Motor neuron (in vitro differentiated cells): ENCODE measurements at regions not wholly inside any gene's neighbourhood (a gene's known extent, or its start where the extent isn't known, plus 50 kb on each side); places are given as distances from the start of the nearest gene placed in this dataset.
"Not testable (repeated sequence)": the region's sequence is repeated elsewhere in the genome, so short reads cannot be mapped to it uniquely, and the experiment has no call there.

Experiments
- ATAC-seq, 8 experiments: fragments of 200-7000 bp; cut with Tn5 transposase; replicated peaks in 6 of 8; 2 replicates each; pipeline ENCODE4 v1.8.0; 2021; ENCODE audit warnings: mild to moderate bottlenecking in 8 of 8, moderate library complexity in 8 of 8
- H3K27ac ChIP-seq, 2 donors: fragments of 250-450 bp; sonication (Bioruptor Pico); 2 replicates each; pipeline ENCODE4 v1.9.0; 2021; ENCODE audit warnings: antibody characterized with exemption in 2 of 2, mild to moderate bottlenecking in 2 of 2, moderate library complexity in 1 of 2
- H3K4me1 ChIP-seq, 2 donors: fragments of 250-450 bp; sonication (Bioruptor Pico); replicated peaks in 1 of 2; 2 replicates each; pipeline ENCODE4 v1.6.1; 2021; ENCODE audit warnings: antibody characterized with exemption in 2 of 2, mild to moderate bottlenecking in 2 of 2, moderate library complexity in 1 of 2
- H3K4me3 ChIP-seq, 5 donors: fragments of 250-450 bp; sonication (Bioruptor Pico); 2 replicates each; pipeline ENCODE4 v1.9.0; 2021; ENCODE audit warnings: antibody characterized with exemption in 5 of 5, mild to moderate bottlenecking in 5 of 5, moderate library complexity in 4 of 5
- WGBS, 10 experiments: fragments of 450-650 bp; shearing (Covaris generic); methylation state at CpG; one replicate each; pipeline ENCODE4 v1.0.0; 2022; 5-methylcytosine and 5-hydroxymethylcytosine counted together
- in situ Hi-C, 9 experiments: fragments of 400-800 bp; cut with MboI; loops; one replicate each; pipeline ENCODE4 v1.15.0; 2021; ENCODE audit warnings: low sequenced_read_pairs in 9 of 9, low pct_unique_long_range_greater_than_20kb in 2 of 9; ENCODE audit not compliant: unreplicated experiment in 9 of 9

DNA sequence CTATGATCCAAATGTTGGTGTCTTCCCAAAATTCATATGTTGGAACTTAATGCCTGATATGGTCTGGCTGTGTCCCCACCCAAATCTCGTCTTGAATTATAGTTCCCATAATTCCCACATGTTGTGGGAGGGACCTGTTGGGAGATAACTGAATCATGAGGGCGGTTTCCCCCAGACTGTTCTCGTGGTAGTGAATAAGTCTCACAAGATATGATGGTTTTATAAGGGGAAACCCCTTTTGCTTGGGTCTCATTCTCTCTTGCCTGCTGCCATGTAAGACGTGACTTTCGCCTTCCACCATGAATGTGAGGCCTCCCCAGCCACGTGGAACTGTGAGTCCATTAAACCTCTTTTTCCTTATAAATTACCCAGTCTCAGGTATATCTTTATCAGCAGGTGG, 94.3 kb downstream of the ETS2 start:
- 69 to 100% (median 81%) methylated on average over 2 to 6 of the region's 6 CpGs; no CpG with 5 or more reads in 4 of the 10 experiments for WGBS, 10 experiments
- H3K27ac ChIP-seq, H3K4me1 ChIP-seq, in situ Hi-C loops, ATAC-seq, H3K4me3 ChIP-seq: not testable (repeated sequence)

DNA sequence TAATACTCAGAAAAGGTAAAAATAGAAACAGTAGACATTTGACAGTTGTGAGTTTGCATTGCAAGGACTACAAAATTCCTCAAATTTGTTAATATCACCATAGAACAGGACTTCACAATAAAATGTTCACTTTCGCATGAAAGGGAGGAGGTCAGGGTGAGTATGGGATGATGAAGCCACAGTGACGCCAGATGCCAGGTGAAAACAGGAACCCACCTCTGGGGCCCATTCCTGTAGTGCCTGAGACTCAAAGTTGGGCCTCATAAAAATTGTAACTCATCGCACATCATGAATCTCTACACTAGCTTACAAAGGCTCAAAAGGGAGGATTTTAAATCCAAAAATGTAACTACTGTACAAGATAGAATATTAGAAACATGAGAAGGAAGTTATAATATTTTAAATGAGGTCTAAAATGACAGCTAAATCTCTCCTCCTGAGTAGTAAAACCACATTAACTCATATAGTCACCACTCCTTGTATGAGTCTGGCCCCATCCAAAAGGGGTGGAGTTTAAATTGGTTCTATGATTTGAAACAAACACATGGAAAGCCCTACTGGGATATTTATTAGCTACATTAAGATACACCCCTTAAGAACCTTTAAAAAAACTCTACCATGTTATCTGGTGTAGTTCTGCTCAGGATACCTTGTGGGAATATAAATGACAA, 93.7 kb downstream of the ETS2 start:
- H3K27ac ChIP-seq = no peak overlapping the region
- in situ Hi-C loops = no loop called here
- H3K4me3 ChIP-seq = no peak overlapping the region
- WGBS, 10 experiments = 58 to 100% (median 82%) methylated on average over 1 to 3 of the region's 3 CpGs; no CpG with 5 or more reads in 2 of the 10 experiments
- no peaks in the 10 kb centered on the region for H3K4me1 ChIP-seq
- peak in 1 of 8 experiments; percentile 30 for ATAC-seq

DNA sequence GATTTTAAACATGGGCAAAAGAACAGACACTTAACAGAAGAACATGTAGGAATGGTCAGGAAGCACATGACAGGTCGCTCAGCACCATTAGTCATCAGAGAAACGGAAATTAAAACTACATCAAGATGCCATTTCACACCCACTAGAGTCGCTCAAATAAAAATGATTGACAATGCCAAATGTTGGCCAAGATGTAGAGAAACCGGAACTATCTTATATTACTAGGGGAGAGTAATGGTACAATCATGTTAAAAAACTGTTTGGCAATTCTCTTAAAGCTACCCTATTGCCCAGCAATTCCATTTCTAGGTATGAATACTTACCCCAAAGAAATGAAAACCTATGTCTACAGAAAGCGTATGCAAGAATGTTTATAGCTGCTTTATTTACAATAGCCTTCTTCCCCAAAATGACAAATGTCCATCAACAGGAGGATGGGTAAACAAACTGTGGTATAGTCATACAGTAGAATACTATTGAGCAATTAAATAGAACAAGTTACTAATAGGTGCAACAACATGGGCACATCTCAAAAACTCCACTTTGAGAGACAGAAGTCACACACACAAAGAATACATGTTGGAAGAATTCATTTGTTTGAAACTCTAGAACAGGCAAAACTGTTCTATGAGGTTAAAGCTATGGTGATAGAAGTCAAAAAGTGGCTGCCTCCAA, 92.8 kb downstream of the ETS2 start:
- in situ Hi-C loops = no loop called here
- no peaks in the 10 kb centered on the region for H3K4me1 ChIP-seq
- H3K27ac ChIP-seq = no peak overlapping the region
- H3K4me3 ChIP-seq = no peak overlapping the region
- no peak for ATAC-seq
- WGBS, 10 experiments = 47 to 100% (median 81%) methylated on average over 2 to 5 of the region's 5 CpGs

DNA sequence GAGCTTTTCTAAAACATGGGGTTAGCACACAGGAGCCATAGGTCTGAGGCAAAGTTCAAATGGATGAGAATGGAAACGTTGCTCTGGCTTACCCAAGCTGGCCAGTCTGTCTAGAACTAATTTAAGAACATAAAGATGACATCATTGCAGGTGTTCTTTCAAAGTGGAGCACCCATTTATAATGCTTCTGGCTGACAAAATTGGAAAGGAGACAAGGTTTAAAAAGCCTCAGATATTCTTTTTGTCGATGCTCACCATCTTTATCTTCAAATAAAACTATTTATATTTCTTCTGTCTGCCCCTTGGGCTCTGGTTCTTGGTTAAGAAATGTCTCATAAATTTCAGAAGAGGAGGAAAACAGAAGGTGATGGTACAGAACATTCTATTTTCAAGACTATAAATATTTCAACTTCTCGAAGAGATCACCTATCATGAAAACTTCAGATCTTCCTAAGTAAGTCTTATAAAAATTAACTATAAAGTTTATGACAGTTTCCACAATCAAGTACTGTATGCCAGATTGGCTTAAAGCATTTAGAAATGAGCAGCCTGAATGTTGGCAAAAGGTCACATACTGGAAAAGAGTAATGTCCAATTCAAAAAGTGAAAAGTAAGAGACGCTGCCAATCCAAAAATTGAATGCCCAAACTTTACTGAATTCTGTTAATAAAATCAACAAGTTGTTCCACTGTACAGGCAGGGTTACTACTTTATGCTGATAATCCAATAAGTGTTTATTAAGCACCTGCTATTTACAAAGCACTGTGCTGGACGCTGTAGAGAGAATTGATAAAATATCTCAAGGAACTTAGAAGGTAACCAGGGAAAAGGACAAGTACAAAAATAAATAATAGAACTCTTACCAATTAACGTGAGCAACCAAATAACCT, 92.0 kb downstream of the ETS2 start:
- in situ Hi-C loops = no loop called here
- Histone ChIP-seq H3K4me3 (no peak overlapping the region), H3K4me1 (no peaks in the 10 kb centered on the region), H3K27ac (no peak overlapping the region)
- 29 to 83% (median 75%) methylated on average over 3 to 6 of the region's 6 CpGs for WGBS, 10 experiments
- ATAC-seq = no peak

DNA sequence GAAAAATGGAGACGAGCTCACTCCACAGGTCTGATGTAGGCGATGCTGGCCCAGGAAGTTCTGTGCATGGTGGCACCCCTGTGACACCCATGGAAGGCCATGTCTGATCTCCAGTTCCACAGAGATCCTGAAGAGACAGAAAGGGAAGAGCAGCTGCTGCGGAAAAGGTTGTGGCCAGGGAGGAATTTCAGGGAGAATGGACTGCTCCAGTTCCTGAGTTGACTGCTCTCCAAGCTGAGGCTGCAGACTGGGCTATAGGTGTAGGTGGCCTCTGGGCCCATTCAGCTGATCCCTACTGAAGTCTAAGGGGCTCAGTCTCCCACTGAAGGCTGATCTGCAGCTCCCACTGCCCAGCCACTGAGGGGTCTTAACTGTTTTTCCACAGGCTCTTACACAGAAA, 89.2 kb downstream of the ETS2 start:
- Histone ChIP-seq H3K27ac (no peak overlapping the region), H3K4me3 (no peak overlapping the region), H3K4me1 (no peaks in the 10 kb centered on the region)
- ATAC-seq = no peak
- 63 to 100% (median 86%) methylated on average over 1 to 2 of the region's 3 CpGs; no CpG with 5 or more reads in 3 of the 10 experiments for WGBS, 10 experiments
- in situ Hi-C loops = no loop called here

DNA sequence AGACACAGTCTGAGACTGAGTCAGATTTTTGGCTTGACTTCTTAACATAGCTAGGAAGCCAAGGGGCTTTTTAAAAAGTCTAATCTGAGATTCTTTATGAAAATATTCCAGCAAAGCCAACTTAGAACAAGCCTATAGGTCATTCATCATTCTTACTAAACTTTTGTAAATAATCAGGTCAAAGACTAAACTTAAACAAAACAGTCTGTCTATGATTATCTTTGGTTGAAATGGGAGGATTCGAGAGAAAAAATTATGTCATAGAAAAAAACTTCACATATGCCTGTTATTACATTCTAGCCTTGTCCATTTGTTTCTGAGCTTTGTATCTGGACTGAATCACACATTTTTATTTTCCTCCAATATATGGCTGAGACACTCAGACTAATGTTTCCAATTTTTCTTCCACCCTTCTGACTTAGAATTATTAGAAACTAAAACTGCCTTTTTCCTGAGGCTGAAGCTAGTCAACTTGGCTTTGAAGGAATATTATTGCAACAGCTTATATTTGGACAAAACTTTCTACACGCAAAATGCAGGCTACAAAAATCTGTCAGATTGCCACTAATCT, 83.3 kb downstream of the ETS2 start:
- Histone ChIP-seq H3K4me1 (no peaks in the 10 kb centered on the region), H3K27ac (no peak overlapping the region), H3K4me3 (no peak overlapping the region)
- WGBS, 10 experiments = 0 to 90% (median 43%) methylated on average over 1 to 2 of the region's 2 CpGs
- in situ Hi-C loops = no loop called here
- ATAC-seq = no peak

DNA sequence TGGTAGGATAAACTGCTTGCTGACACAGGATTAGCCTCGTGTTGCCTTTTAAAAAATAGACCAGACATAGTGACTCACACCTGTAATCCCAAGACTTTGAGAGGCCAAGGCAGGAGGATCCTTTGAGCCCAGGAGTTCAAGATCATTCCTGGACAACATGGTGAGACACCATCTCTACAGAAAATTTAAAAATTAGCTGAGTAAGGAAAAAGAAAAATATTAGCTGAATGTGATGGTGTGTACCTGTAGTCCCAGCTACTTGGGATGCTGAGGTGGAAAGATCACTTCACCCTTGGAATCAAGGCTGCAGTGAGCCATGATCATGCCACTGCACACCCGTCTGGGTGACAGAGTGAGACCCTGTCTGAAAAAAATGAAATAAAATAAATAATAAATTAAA, 82.0 kb downstream of the ETS2 start:
- ATAC-seq = no peak
- Histone ChIP-seq H3K4me3 (no peak overlapping the region), H3K27ac (no peak overlapping the region), H3K4me1 (no peaks in the 10 kb centered on the region)
- 8 to 89% (median 59%) methylated on average over 1 to 2 of the region's 2 CpGs; no CpG with 5 or more reads in 4 of the 10 experiments for WGBS, 10 experiments
- in situ Hi-C loops = no loop called here

DNA sequence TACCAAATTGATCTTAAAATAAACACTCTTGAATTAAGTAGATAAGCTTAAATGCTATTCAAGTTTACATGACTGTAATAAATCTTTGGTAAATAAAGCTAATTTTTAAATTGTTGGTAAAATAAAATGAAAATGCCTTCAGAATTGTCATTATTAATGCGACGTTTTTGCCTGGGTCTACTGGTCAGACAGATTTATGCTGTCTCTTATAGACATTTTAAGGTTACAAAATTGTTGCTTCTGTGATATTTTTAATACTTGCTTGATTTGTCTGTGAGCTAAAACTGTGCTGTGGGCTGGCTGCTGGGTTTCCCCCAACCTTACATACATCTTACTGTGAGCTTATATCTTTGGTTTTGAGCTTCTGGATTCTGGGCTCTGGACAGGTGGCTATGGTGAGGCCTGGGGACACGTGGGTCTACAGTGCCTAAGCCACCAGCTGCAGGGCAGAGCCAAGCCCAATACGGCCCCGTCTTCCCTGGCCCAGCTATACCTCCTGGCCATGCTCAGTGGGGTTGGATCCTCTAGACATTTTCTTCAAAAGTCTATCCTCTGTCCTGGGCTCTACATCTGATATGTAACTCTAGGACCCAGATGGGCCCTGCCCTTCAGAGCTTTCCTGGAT, 81.4 kb downstream of the ETS2 start:
- WGBS, 10 experiments = 38 to 92% (median 74%) methylated on average over 2 to 5 of the region's 5 CpGs; no CpG with 5 or more reads in 1 of the 10 experiments
- H3K4me3 ChIP-seq = no peak overlapping the region

DNA sequence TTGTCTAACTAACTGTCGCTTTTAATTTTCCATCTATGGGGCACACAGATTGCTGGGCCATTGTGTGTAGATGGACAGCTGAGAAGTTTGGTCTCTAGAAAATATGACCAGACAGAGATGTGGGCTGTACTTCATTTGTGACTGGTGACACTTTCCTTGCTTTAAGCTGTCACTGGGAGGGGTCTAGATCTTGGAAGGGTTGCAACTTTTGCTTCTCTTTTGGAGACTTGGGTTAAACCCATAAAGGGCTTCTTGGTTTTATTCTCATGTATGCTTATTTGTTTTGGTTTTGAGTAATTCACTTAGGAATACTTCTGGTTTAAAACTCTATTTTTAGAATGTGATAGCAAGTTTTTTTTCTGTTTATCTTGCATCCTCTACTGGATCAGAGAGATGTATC, 80.2 kb downstream of the ETS2 start:
- no peaks in the 10 kb centered on the region for H3K4me1 ChIP-seq
- 83 to 100% (median 97%) methylated on average over 1 of the region's 1 CpG; no CpG with 5 or more reads in 2 of the 10 experiments for WGBS, 10 experiments
- in situ Hi-C loops = no loop called here
- no peak overlapping the region for H3K27ac ChIP-seq
- H3K4me3 ChIP-seq = no peak overlapping the region
- ATAC-seq = peak in 1 of 8 experiments; percentile 55

More for the DNA sequence above, 81.4 kb downstream of the ETS2 start:
- in situ Hi-C loops = no loop called here
- ATAC-seq = no peak
- H3K27ac ChIP-seq = no peak overlapping the region
- no peaks in the 10 kb centered on the region for H3K4me1 ChIP-seq

DNA sequence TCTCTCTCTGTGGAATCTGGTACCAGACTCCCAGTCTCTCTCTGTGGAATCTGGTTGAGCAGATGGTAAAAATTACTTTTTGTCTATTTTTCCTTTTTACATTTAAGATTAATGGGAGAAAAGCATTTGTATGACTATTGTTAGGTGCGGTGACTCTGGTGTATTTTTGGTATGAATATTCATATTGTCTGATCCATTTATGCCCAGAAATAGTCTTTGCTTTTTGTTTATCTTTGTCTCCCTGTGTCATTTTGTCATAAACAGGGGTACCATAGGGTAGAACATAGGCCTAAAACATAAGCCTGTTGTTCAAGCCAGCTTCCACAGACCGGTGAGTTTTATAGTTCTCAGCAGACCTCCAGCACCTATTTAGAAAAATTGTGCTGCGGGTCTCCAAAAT, 78.7 kb downstream of the ETS2 start:
- Histone ChIP-seq H3K4me3 (no peak overlapping the region), H3K27ac (no peak overlapping the region), H3K4me1 (no peaks in the 10 kb centered on the region)
- peak in 2 of 8 experiments; percentile 63 to 67 for ATAC-seq
- 30 to 100% (median 58%) methylated on average over 1 to 3 of the region's 3 CpGs; no CpG with 5 or more reads in 2 of the 10 experiments for WGBS, 10 experiments
- in situ Hi-C loops = no loop called here

DNA sequence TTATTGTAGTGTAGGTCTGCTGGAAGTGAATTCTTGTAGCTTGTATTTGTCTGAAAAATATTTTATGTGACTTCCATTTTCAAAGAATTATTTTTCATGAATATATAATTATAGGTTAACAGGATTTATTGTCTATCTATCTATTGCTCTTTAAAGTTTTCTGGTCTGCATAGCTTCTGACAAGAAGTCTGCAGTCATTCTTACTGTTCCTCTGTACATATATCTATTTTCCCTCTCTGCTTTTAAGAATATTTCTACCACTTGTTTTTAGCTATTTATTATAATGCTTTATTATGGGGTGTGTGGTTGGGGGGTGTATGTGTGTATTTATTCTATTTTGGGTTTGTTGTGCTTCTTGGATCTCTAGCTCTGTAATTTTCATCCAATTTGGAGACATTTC, 77.4 kb downstream of the ETS2 start:
- in situ Hi-C loops = no loop called here
- Histone ChIP-seq H3K4me3 (no peak overlapping the region), H3K27ac (no peak overlapping the region), H3K4me1 (no peaks in the 10 kb centered on the region)
- no peak for ATAC-seq

DNA sequence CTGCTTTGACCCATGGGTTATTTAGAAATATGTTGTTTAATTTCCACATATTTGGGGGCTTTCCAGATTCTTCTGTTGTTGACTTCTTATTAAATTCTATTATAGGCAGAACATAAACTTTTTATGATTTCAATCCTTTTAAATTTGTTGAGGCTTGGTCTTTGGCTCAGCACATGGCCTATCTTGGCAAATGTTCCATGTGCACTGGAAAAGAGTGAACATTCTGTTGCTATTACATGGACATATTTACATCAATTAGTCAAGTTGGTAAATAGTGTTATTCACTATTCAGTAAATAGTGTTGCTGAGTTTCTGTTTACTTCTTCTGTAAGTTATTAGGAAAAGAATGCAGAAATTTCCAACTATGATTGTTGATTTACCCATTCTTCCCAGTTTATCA, 75.4 kb downstream of the ETS2 start:
- H3K27ac ChIP-seq = no peak overlapping the region
- H3K4me1 ChIP-seq = no peaks in the 10 kb centered on the region
- no peak for ATAC-seq
- in situ Hi-C loops = no loop called here
- H3K4me3 ChIP-seq = no peak overlapping the region

DNA sequence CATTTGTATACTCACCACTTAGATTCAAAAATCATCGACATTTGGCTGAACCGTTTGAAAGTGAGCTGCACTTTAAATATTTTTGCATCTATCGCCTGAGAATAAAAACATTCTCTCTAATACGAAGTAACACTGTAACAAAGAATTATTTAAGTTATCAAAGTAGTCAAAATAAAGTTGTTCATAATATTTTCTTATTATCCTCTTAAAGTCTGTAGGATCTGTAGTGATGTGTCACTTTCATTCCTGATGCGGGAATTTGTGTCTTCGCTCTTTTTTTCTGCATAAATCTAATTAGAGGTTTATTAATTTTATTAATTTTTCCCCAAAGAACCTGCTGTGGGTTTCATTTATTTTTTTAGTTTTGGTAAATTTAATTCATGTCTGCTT, 74.8 kb downstream of the ETS2 start:
- Histone ChIP-seq H3K4me3 (no peak overlapping the region), H3K4me1 (no peaks in the 10 kb centered on the region), H3K27ac (no peak overlapping the region)
- in situ Hi-C loops = no loop called here
- no peak for ATAC-seq
- 59 to 96% (median 90%) methylated on average over 3 to 6 of the region's 6 CpGs for WGBS, 10 experiments
